GM18508 (cell line): ENCODE measurements at regions not wholly inside any gene's neighbourhood (a gene's known extent, or its start where the extent isn't known, plus 50 kb on each side); places are given as distances from the start of the nearest gene placed in this dataset.

Experiments used
- ATAC-seq: cut with Tn5 transposase; IDR thresholded peaks from one replicate; pipeline ENCODE4 v1.9.1; 2021; ENCODE audit warnings: moderate number of reproducible peaks; ENCODE audit not compliant: insufficient read depth, unreplicated experiment

- ATAC-seq, result no peak
Measured at GRCh38 chr22:48372390-48372789, 1455.3 kb downstream of the BRD1 start.

GRCh38 chr22:48371391-48371790 is 1456.3 kb downstream of the BRD1 start:
- no peak for ATAC-seq

- ATAC-seq, result no peak
Measured at GRCh38 chr22:48370508-48371325, 1457.0 kb downstream of the BRD1 start.

- ATAC-seq, result no peak
Measured at GRCh38 chr22:48369789-48370507, 1457.7 kb downstream of the BRD1 start.

- ATAC-seq, result no peak
Measured at GRCh38 chr22:48368975-48369525, 1458.6 kb downstream of the BRD1 start.

GRCh38 chr22:48367731-48368130 is 1459.9 kb downstream of the BRD1 start:
- no peak for ATAC-seq

- no peak for ATAC-seq
Measured at GRCh38 chr22:48366591-48366990, 1461.1 kb downstream of the BRD1 start.

- ATAC-seq, result no peak
Measured at GRCh38 chr22:48366056-48366455, 1461.6 kb downstream of the BRD1 start.

GRCh38 chr22:48365386-48365785 is 1462.3 kb downstream of the BRD1 start:
- no peak for ATAC-seq

GRCh38 chr22:48362721-48363404 is 1464.8 kb downstream of the BRD1 start:
- no peak for ATAC-seq

GRCh38 chr22:48361099-48361639 is 1466.5 kb downstream of the BRD1 start:
- no peak for ATAC-seq

- ATAC-seq, result no peak
Measured at GRCh38 chr22:48359613-48359965, 1468.1 kb downstream of the BRD1 start.

- ATAC-seq, result no peak
Measured at GRCh38 chr22:48358886-48359612, 1468.6 kb downstream of the BRD1 start.

- ATAC-seq, result no peak
Measured at GRCh38 chr22:48357961-48358360, 1469.7 kb downstream of the BRD1 start.

- no peak for ATAC-seq
Measured at GRCh38 chr22:48357196-48357595, 1470.5 kb downstream of the BRD1 start.

GRCh38 chr22:48356731-48357130 is 1470.9 kb downstream of the BRD1 start:
- ATAC-seq, result no peak

- ATAC-seq, result no peak
Measured at GRCh38 chr22:48354096-48354495, 1473.6 kb downstream of the BRD1 start.

GRCh38 chr22:48353116-48353947 is 1474.3 kb downstream of the BRD1 start:
- no peak for ATAC-seq
